ENCODE measurements at regions not wholly inside any gene's neighbourhood (a gene's known extent, or its start where the extent isn't known, plus 50 kb on each side); places are given as distances from the start of the nearest gene placed in this dataset.

- ChIA-PET CTCF (no interaction called here), POLR2A (no interaction called here)
- H3K4me1 Mint-ChIP-seq: no peaks in the 10 kb centered on the region
- DNase-seq: no peak
- H3K36me3 Mint-ChIP-seq (ENCODE audit: low read depth): no peaks in the 10 kb centered on the region
- no peak for ATAC-seq (ENCODE audit: low read depth)
- no peak for TF ChIP-seq CTCF (IDR thresholded peaks at IDR 0.05)
- no peak overlapping the region for H3K27ac Mint-ChIP-seq
- peaks cover 21% of the 10 kb centered on the region for H3K9me3 Mint-ChIP-seq
- no peak overlapping the region for H3K4me3 Mint-ChIP-seq
- intact Hi-C loops (cut with micrococcal nuclease): no loop called here
- no peaks in the 10 kb centered on the region for H3K27me3 Mint-ChIP-seq
Observed at GRCh38 chr18:29164020-29164706, 987.2 kb upstream of the CDH2 start.

GRCh38 chr18:29163596-29163995 lies 986.7 kb upstream of the CDH2 start:
- intact Hi-C loops (cut with micrococcal nuclease): no loop called here
- TF ChIP-seq CTCF (IDR thresholded peaks at IDR 0.05): no peak
- H3K4me1 Mint-ChIP-seq: no peaks in the 10 kb centered on the region
- H3K4me3 Mint-ChIP-seq: no peak overlapping the region
- DNase-seq: no peak
- ATAC-seq (ENCODE audit: low read depth): no peak
- H3K9me3 Mint-ChIP-seq: peaks cover 18% of the 10 kb centered on the region
- no peaks in the 10 kb centered on the region for H3K27me3 Mint-ChIP-seq
- POLR2A ChIA-PET: no interaction called here
- no peak overlapping the region for H3K27ac Mint-ChIP-seq
- CTCF ChIA-PET: no interaction called here
- H3K36me3 Mint-ChIP-seq (ENCODE audit: low read depth): no peaks in the 10 kb centered on the region

- H3K27me3 Mint-ChIP-seq: no peaks in the 10 kb centered on the region
- intact Hi-C loops (cut with micrococcal nuclease): no loop called here
- H3K36me3 Mint-ChIP-seq (ENCODE audit: low read depth): no peaks in the 10 kb centered on the region
- ATAC-seq (ENCODE audit: low read depth): no peak
- no peaks in the 10 kb centered on the region for H3K4me1 Mint-ChIP-seq
- ChIA-PET CTCF (no interaction called here), POLR2A (no interaction called here)
- H3K27ac Mint-ChIP-seq: no peak overlapping the region
- DNase-seq: no peak
- no peak for TF ChIP-seq CTCF (IDR thresholded peaks at IDR 0.05)
- no peak overlapping the region for H3K4me3 Mint-ChIP-seq
- peaks cover 17% of the 10 kb centered on the region for H3K9me3 Mint-ChIP-seq
Observed at GRCh38 chr18:29161429-29161828, 984.5 kb upstream of the CDH2 start.

- CTCF ChIA-PET: no interaction called here
- TF ChIP-seq CTCF (IDR thresholded peaks at IDR 0.05): no peak
- no peaks in the 10 kb centered on the region for H3K27me3 Mint-ChIP-seq
Observed at GRCh38 chr18:29160170-29160569, 983.2 kb upstream of the CDH2 start.

GRCh38 chr18:29157905-29158304 lies 981.0 kb upstream of the CDH2 start:
- CTCF ChIA-PET: no interaction called here
- intact Hi-C loops (cut with micrococcal nuclease): no loop called here
- no peaks in the 10 kb centered on the region for H3K36me3 Mint-ChIP-seq (ENCODE audit: low read depth)
- H3K4me3 Mint-ChIP-seq: no peak overlapping the region
- peaks cover 9% of the 10 kb centered on the region for H3K9me3 Mint-ChIP-seq
- TF ChIP-seq CTCF (IDR thresholded peaks at IDR 0.05): no peak
- no peaks in the 10 kb centered on the region for H3K4me1 Mint-ChIP-seq
- POLR2A ChIA-PET: no interaction called here
- ATAC-seq (ENCODE audit: low read depth): no peak
- DNase-seq: no peak
- no peaks in the 10 kb centered on the region for H3K27me3 Mint-ChIP-seq
- no peak overlapping the region for H3K27ac Mint-ChIP-seq

More at GRCh38 chr18:29160170-29160569, 983.2 kb upstream of the CDH2 start:
- intact Hi-C loops (cut with micrococcal nuclease): no loop called here
- POLR2A ChIA-PET: no interaction called here
- no peak for DNase-seq
- Mint-ChIP-seq H3K27ac (no peak overlapping the region), H3K4me3 (no peak overlapping the region), H3K9me3 (peaks cover 13% of the 10 kb centered on the region), H3K36me3 (ENCODE audit: low read depth) (no peaks in the 10 kb centered on the region), H3K4me1 (no peaks in the 10 kb centered on the region)
- no peak for ATAC-seq (ENCODE audit: low read depth)
